ENCODE measurements at regions not wholly inside any gene's neighbourhood (a gene's known extent, or its start where the extent isn't known, plus 50 kb on each side); places are given as distances from the start of the nearest gene placed in this dataset.

GRCh38 chr4:18676526-18676915, 655.0 kb upstream of the LCORL start:
- intact Hi-C loops (cut with micrococcal nuclease), result no loop called here
- no peaks in the 10 kb centered on the region for H3K36me3 Mint-ChIP-seq
- Histone ChIP-seq H3K27me3 (ENCODE audit: insufficient read depth, low read length) (no peaks in the 10 kb centered on the region), H3K36me3 (ENCODE audit: insufficient read depth, low read length) (no peaks in the 10 kb centered on the region), H3K27ac (ENCODE audit: low read depth, low read length) (no peak overlapping the region), H3K4me3 (ENCODE audit: low read length in 2 of 2) (no peak overlapping the region), H3K4me1 (ENCODE audit: insufficient read depth, low read length) (no peaks in the 10 kb centered on the region), H3K9me3 (ENCODE audit: control insufficient read depth in 1 of 2, low read length in 2 of 2) (no peaks in the 10 kb centered on the region)
- H3K4me1 Mint-ChIP-seq, result no peaks in the 10 kb centered on the region
- DNase-seq, result no peak
- peaks cover 0 to 2% of the 10 kb centered on the region in 2 donors for H3K27me3 Mint-ChIP-seq
- ChIA-PET CTCF (ENCODE audit: partially characterized antibody) (interaction anchor here (1.1 kb wide), 1 partner anchor 9 kb away, joined by 3 read pairs; no protein-coding TSS in a partner anchor), POLR2A (ENCODE audit: partially characterized antibody) (no interaction called here)
- H3K27ac Mint-ChIP-seq, result no peak overlapping the region
- no peaks in the 10 kb centered on the region for H3K9me3 Mint-ChIP-seq
- H3K4me3 Mint-ChIP-seq, result no peak overlapping the region

- H3K9me3 ChIP-seq (ENCODE audit: control insufficient read depth in 1 of 2, low read length in 2 of 2), result no peaks in the 10 kb centered on the region
- no peak overlapping the region for H3K4me3 ChIP-seq (ENCODE audit: low read length in 2 of 2)
- H3K36me3 ChIP-seq (ENCODE audit: insufficient read depth, low read length), result no peaks in the 10 kb centered on the region
- ChIA-PET POLR2A (ENCODE audit: partially characterized antibody) (no interaction called here), CTCF (ENCODE audit: partially characterized antibody) (interaction anchor here (1.1 kb wide), 2 partner anchors 10 to 11 kb away, joined by 3 read pairs; no protein-coding TSS in a partner anchor)
- Mint-ChIP-seq H3K27ac (no peak overlapping the region), H3K27me3 (peaks cover 0 to 2% of the 10 kb centered on the region in 2 donors), H3K36me3 (no peaks in the 10 kb centered on the region), H3K4me3 (no peak overlapping the region), H3K9me3 (no peaks in the 10 kb centered on the region), H3K4me1 (no peaks in the 10 kb centered on the region)
- H3K4me1 ChIP-seq (ENCODE audit: insufficient read depth, low read length), result no peaks in the 10 kb centered on the region
- H3K27ac ChIP-seq (ENCODE audit: low read depth, low read length), result no peak overlapping the region
- intact Hi-C loops (cut with micrococcal nuclease), result no loop called here
- no peaks in the 10 kb centered on the region for H3K27me3 ChIP-seq (ENCODE audit: insufficient read depth, low read length)
- no peak for DNase-seq
These were observed 654.3 kb upstream of the LCORL start for GRCh38 chr4:18675586-18676525.

GRCh38 chr4:18670034-18670433, 648.5 kb upstream of the LCORL start:
- Mint-ChIP-seq H3K4me1 (no peaks in the 10 kb centered on the region), H3K9me3 (peaks cover 0 to 5% (median 0%) of the 10 kb centered on the region in 8 donors), H3K36me3 (no peaks in the 10 kb centered on the region), H3K27ac (no peak overlapping the region), H3K27me3 (no peaks in the 10 kb centered on the region), H3K4me3 (no peak overlapping the region)
- H3K4me3 ChIP-seq (ENCODE audit: low read length in 2 of 2), result no peak overlapping the region
- no peaks in the 10 kb centered on the region for H3K36me3 ChIP-seq (ENCODE audit: insufficient read depth, low read length)
- H3K9me3 ChIP-seq (ENCODE audit: control insufficient read depth in 1 of 2, low read length in 2 of 2), result no peaks in the 10 kb centered on the region
- intact Hi-C loops (cut with micrococcal nuclease), result no loop called here
- POLR2A ChIA-PET (ENCODE audit: partially characterized antibody), result no interaction called here
- DNase-seq, result no peak
- H3K27me3 ChIP-seq (ENCODE audit: insufficient read depth, low read length), result no peaks in the 10 kb centered on the region
- no peak overlapping the region for H3K27ac ChIP-seq (ENCODE audit: low read depth, low read length)
- no peaks in the 10 kb centered on the region for H3K4me1 ChIP-seq (ENCODE audit: insufficient read depth, low read length)
- CTCF ChIA-PET (ENCODE audit: partially characterized antibody), result no interaction called here

- H3K9me3 ChIP-seq (ENCODE audit: control insufficient read depth in 1 of 2, low read length in 2 of 2), result no peaks in the 10 kb centered on the region
- H3K27ac ChIP-seq (ENCODE audit: low read depth, low read length), result no peak overlapping the region
- no peaks in the 10 kb centered on the region for H3K4me1 ChIP-seq (ENCODE audit: insufficient read depth, low read length)
- POLR2A ChIA-PET (ENCODE audit: partially characterized antibody), result no interaction called here
- peaks cover 0 to 5% (median 0%) of the 10 kb centered on the region in 8 donors for H3K9me3 Mint-ChIP-seq
- no peak overlapping the region for H3K4me3 ChIP-seq (ENCODE audit: low read length in 2 of 2)
- no peaks in the 10 kb centered on the region for H3K36me3 Mint-ChIP-seq
- intact Hi-C loops (cut with micrococcal nuclease), result no loop called here
- no peaks in the 10 kb centered on the region for H3K4me1 Mint-ChIP-seq
- H3K36me3 ChIP-seq (ENCODE audit: insufficient read depth, low read length), result no peaks in the 10 kb centered on the region
- H3K4me3 Mint-ChIP-seq, result no peak overlapping the region
- DNase-seq, result no peak
- no peak overlapping the region for H3K27ac Mint-ChIP-seq
- H3K27me3 ChIP-seq (ENCODE audit: insufficient read depth, low read length), result no peaks in the 10 kb centered on the region
- CTCF ChIA-PET (ENCODE audit: partially characterized antibody), result no interaction called here
- H3K27me3 Mint-ChIP-seq, result no peaks in the 10 kb centered on the region
These were observed 647.8 kb upstream of the LCORL start for GRCh38 chr4:18669390-18669789.

- Mint-ChIP-seq H3K27ac (no peak overlapping the region), H3K4me3 (no peak overlapping the region), H3K36me3 (no peaks in the 10 kb centered on the region), H3K27me3 (no peaks in the 10 kb centered on the region), H3K4me1 (no peaks in the 10 kb centered on the region), H3K9me3 (peaks cover 0 to 5% (median under 1%) of the 10 kb centered on the region in 8 donors)
- Histone ChIP-seq H3K4me1 (ENCODE audit: insufficient read depth, low read length) (no peaks in the 10 kb centered on the region), H3K36me3 (ENCODE audit: insufficient read depth, low read length) (no peaks in the 10 kb centered on the region), H3K9me3 (ENCODE audit: control insufficient read depth in 1 of 2, low read length in 2 of 2) (no peaks in the 10 kb centered on the region), H3K27ac (ENCODE audit: low read depth, low read length) (no peak overlapping the region), H3K4me3 (ENCODE audit: low read length in 2 of 2) (no peak overlapping the region), H3K27me3 (ENCODE audit: insufficient read depth, low read length) (no peaks in the 10 kb centered on the region)
- peak in 1 of 5 donors; percentile 16 for DNase-seq
- ChIA-PET POLR2A (ENCODE audit: partially characterized antibody) (no interaction called here), CTCF (ENCODE audit: partially characterized antibody) (no interaction called here)
- intact Hi-C loops (cut with micrococcal nuclease), result no loop called here
These were observed 644.8 kb upstream of the LCORL start for GRCh38 chr4:18666322-18666721.

GRCh38 chr4:18664171-18664570, 642.6 kb upstream of the LCORL start:
- POLR2A ChIA-PET (ENCODE audit: partially characterized antibody), result no interaction called here
- Histone ChIP-seq H3K9me3 (ENCODE audit: control insufficient read depth in 1 of 2, low read length in 2 of 2) (no peaks in the 10 kb centered on the region), H3K27ac (ENCODE audit: low read depth, low read length) (no peak overlapping the region), H3K27me3 (ENCODE audit: insufficient read depth, low read length) (no peaks in the 10 kb centered on the region), H3K4me1 (ENCODE audit: insufficient read depth, low read length) (no peaks in the 10 kb centered on the region), H3K36me3 (ENCODE audit: insufficient read depth, low read length) (no peaks in the 10 kb centered on the region), H3K4me3 (ENCODE audit: low read length in 2 of 2) (no peak overlapping the region)
- H3K36me3 Mint-ChIP-seq, result no peaks in the 10 kb centered on the region
- no peaks in the 10 kb centered on the region for H3K27me3 Mint-ChIP-seq
- CTCF ChIA-PET (ENCODE audit: partially characterized antibody), result no interaction called here
- H3K4me3 Mint-ChIP-seq, result no peak overlapping the region
- H3K4me1 Mint-ChIP-seq, result no peaks in the 10 kb centered on the region
- H3K27ac Mint-ChIP-seq, result no peak overlapping the region
- DNase-seq, result peak in 1 of 5 donors; percentile 25
- intact Hi-C loops (cut with micrococcal nuclease), result no loop called here
- H3K9me3 Mint-ChIP-seq, result peaks cover 0 to 5% (median under 1%) of the 10 kb centered on the region in 8 donors

- Histone ChIP-seq H3K4me1 (ENCODE audit: insufficient read depth, low read length) (no peaks in the 10 kb centered on the region), H3K36me3 (ENCODE audit: insufficient read depth, low read length) (no peaks in the 10 kb centered on the region), H3K4me3 (ENCODE audit: low read length in 2 of 2) (no peak overlapping the region), H3K27me3 (ENCODE audit: insufficient read depth, low read length) (no peaks in the 10 kb centered on the region), H3K9me3 (ENCODE audit: control insufficient read depth in 1 of 2, low read length in 2 of 2) (no peaks in the 10 kb centered on the region), H3K27ac (ENCODE audit: low read depth, low read length) (no peak overlapping the region)
- CTCF ChIA-PET (ENCODE audit: partially characterized antibody), result no interaction called here
- peaks cover 0 to 3% of the 10 kb centered on the region in 2 donors for H3K27me3 Mint-ChIP-seq
- DNase-seq, result no peak
- no peaks in the 10 kb centered on the region for H3K36me3 Mint-ChIP-seq
- intact Hi-C loops (cut with micrococcal nuclease), result no loop called here
- H3K27ac Mint-ChIP-seq, result no peak overlapping the region
- POLR2A ChIA-PET (ENCODE audit: partially characterized antibody), result no interaction called here
- H3K9me3 Mint-ChIP-seq, result peaks cover 0 to 25% (median 10%) of the 10 kb centered on the region in 8 donors
- no peaks in the 10 kb centered on the region for H3K4me1 Mint-ChIP-seq
- no peak overlapping the region for H3K4me3 Mint-ChIP-seq
These were observed 623.8 kb upstream of the LCORL start for GRCh38 chr4:18645351-18645750.

All from CD4-positive, alpha-beta memory T cell (primary cell).